ENCODE measurements at regions not wholly inside any gene's neighbourhood (a gene's known extent, or its start where the extent isn't known, plus 50 kb on each side); places are given as distances from the start of the nearest gene placed in this dataset.

DNA sequence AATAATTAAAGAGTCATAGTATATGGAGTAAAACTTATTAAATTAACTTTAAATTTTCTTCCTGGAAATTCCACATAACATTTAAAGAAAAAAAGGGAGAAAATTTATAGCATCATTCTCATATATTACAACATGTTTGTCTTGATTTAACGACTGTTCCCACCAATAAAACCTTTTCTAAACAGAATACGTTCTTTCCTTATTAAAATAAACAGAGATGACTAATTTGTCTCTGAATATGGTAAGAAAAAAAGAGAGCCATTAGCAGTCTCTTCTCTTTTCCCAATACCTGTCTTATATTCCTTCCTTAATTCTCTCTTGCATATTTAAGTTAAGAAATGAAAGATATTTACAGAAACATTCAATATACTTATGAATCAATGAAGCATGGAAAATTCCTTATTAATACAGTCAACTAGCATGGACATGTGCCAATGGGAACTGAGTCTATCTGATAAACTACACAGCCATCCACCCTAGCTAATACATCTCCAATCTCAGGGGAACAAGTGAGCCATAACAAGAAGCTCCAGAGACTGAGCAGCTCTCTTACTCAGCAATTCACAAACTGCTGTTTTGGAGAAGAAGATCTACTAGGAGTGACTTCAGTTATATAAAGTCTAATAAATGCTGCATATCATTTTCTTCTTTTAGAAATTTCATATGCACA lies 347.1 kb upstream of the MANEA start:
- H3K4me1 ChIP-seq (ENCODE audit: low read depth), result no peaks in the 10 kb centered on the region
- no peaks in the 10 kb centered on the region for H3K36me3 ChIP-seq
- DNase-seq (ENCODE audit: low read depth in 1 of 2, low spot score in 1 of 2), result no peak
- H3K27me3 ChIP-seq, result peaks cover 3% of the 10 kb centered on the region
- H3K4me3 ChIP-seq, result no peak overlapping the region
- no peaks in the 10 kb centered on the region for H3K9me3 ChIP-seq (ENCODE audit: low read depth)
- no peak for TF ChIP-seq CTCF (IDR thresholded peaks at IDR 0.05; ENCODE audit: low read depth, low read length)
- H3K27ac ChIP-seq, result no peak overlapping the region

DNA sequence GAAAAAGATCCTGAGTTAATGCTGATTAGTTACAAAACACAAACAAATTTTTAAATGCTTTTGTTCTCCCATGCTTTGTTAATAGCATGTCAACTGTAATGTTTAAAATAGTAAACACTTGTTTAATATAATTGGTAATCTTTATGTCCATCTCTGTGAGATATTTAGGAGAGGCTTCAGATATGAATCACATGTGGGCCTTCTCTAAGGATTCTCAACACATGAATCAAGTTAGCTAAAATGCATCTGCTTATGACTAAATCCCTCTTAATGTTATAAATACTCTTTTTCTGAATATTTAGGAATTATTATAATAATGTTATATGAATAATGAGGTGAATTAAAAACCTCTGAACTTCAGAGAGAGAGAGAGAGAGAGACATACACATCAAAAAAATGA lies 345.9 kb upstream of the MANEA start:
- no peak for DNase-seq (ENCODE audit: low read depth in 1 of 2, low spot score in 1 of 2)
- Histone ChIP-seq H3K27me3 (peaks cover 3% of the 10 kb centered on the region), H3K9me3 (ENCODE audit: low read depth) (no peaks in the 10 kb centered on the region), H3K4me1 (ENCODE audit: low read depth) (no peaks in the 10 kb centered on the region), H3K27ac (no peak overlapping the region), H3K4me3 (no peak overlapping the region), H3K36me3 (no peaks in the 10 kb centered on the region)
- no peak for TF ChIP-seq CTCF (IDR thresholded peaks at IDR 0.05; ENCODE audit: low read depth, low read length)

DNA sequence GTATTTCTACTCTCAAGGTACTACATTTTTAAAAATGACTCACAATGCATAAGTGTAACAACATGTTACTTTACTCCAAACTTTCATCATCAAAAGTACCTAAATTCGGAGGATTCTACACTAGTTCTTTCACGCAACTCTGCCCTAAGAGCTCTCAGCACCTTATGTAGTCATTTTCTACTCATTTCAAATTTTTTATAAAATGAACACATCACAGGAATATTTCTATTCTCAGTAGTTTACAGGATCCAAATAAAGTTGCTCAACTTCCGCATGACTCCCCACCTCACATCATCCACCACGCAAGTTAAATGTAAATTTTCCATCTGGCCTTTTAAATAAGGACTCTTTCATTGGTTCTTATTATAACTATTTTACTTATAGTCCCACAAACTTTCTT lies 344.9 kb upstream of the MANEA start:
- Histone ChIP-seq H3K4me3 (no peak overlapping the region), H3K27ac (no peak overlapping the region), H3K36me3 (no peaks in the 10 kb centered on the region), H3K9me3 (ENCODE audit: low read depth) (no peaks in the 10 kb centered on the region), H3K27me3 (peaks cover 3% of the 10 kb centered on the region), H3K4me1 (ENCODE audit: low read depth) (no peaks in the 10 kb centered on the region)
- DNase-seq (ENCODE audit: low read depth in 1 of 2, low spot score in 1 of 2), result no peak
- no peak for TF ChIP-seq CTCF (IDR thresholded peaks at IDR 0.05; ENCODE audit: low read depth, low read length)

- no peak overlapping the region for H3K27ac ChIP-seq
- H3K9me3 ChIP-seq (ENCODE audit: low read depth), result no peaks in the 10 kb centered on the region
- peaks cover 3% of the 10 kb centered on the region for H3K27me3 ChIP-seq
- no peak for DNase-seq (ENCODE audit: low read depth in 1 of 2, low spot score in 1 of 2)
- no peaks in the 10 kb centered on the region for H3K36me3 ChIP-seq
- H3K4me3 ChIP-seq, result no peak overlapping the region
- TF ChIP-seq CTCF (IDR thresholded peaks at IDR 0.05; ENCODE audit: low read depth, low read length), result no peak
- no peaks in the 10 kb centered on the region for H3K4me1 ChIP-seq (ENCODE audit: low read depth)
Observed at GRCh38 chr6:95233879-95234278, 343.5 kb upstream of the MANEA start.

DNA sequence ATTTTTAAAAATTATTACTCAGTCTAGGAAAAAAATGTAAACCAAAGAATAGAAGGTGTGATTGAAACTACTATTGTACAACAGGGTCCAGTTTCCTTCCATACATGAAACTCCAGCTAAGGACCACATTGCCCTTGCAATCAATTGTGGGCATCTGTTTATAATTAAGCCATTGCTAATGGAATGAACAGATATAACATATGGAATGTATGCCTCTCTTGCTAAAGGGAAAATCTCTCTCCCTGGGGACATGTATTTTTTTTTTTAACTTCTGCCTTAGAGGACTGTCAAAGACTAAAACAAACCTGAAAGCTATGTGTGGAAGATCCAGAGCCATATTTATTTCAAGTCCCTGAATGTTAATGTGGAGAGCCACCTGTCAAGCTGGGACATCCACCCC lies 336.8 kb upstream of the MANEA start:
- DNase-seq (ENCODE audit: low read depth in 1 of 2, low spot score in 1 of 2), result no peak
- no peaks in the 10 kb centered on the region for H3K27me3 ChIP-seq
- no peaks in the 10 kb centered on the region for H3K4me1 ChIP-seq (ENCODE audit: low read depth)
- H3K9me3 ChIP-seq (ENCODE audit: low read depth), result no peaks in the 10 kb centered on the region
- no peak overlapping the region for H3K4me3 ChIP-seq
- TF ChIP-seq CTCF (IDR thresholded peaks at IDR 0.05; ENCODE audit: low read depth, low read length), result no peak
- H3K36me3 ChIP-seq, result no peaks in the 10 kb centered on the region
- no peak overlapping the region for H3K27ac ChIP-seq

All from cardiac muscle cell (in vitro differentiated cells and primary cell).